HG02623 (cell line): ENCODE measurements at regions not wholly inside any gene's neighbourhood (a gene's known extent, or its start where the extent isn't known, plus 50 kb on each side); places are given as distances from the start of the nearest gene placed in this dataset.
"Not testable (repeated sequence)": the region's sequence is repeated elsewhere in the genome, so short reads cannot be mapped to it uniquely, and the experiment has no call there.

Source experiments
- ATAC-seq: cut with Tn5 transposase; IDR thresholded peaks from one replicate; pipeline ENCODE4 v1.9.1; 2021; ENCODE audit warnings: moderate library complexity; ENCODE audit not compliant: unreplicated experiment

GRCh38 chr2:82487354-82487753 is 1971.7 kb downstream of the SUCLG1 start:
- no peak for ATAC-seq

GRCh38 chr2:82485701-82486100 is 1973.4 kb downstream of the SUCLG1 start:
- no peak for ATAC-seq

- ATAC-seq, result no peak
Observed at GRCh38 chr2:82481207-82481606, 1977.9 kb downstream of the SUCLG1 start.

GRCh38 chr2:82478641-82479040 is 1980.4 kb downstream of the SUCLG1 start:
- ATAC-seq, result no peak

GRCh38 chr2:82476094-82476493 is 1983.0 kb downstream of the SUCLG1 start:
- ATAC-seq, result no peak

- ATAC-seq, result no peak
Observed at GRCh38 chr2:82428251-82428650, 2030.8 kb downstream of the SUCLG1 start.

GRCh38 chr2:82412021-82412420 is 2047.1 kb downstream of the SUCLG1 start:
- ATAC-seq, result no peak

- ATAC-seq, result no peak
Observed at GRCh38 chr2:82411071-82411470, 2048.0 kb downstream of the SUCLG1 start.

- no peak for ATAC-seq
Observed at GRCh38 chr2:82395531-82395930, 2063.5 kb downstream of the SUCLG1 start.

- no peak for ATAC-seq
Observed at GRCh38 chr2:82391386-82391785, 2067.7 kb downstream of the SUCLG1 start.

GRCh38 chr2:82355622-82356021 is 2051.1 kb upstream of the LRRTM1 start:
- no peak for ATAC-seq

- ATAC-seq, result no peak
Observed at GRCh38 chr2:82345910-82346309, 2041.4 kb upstream of the LRRTM1 start.

- no peak for ATAC-seq
Observed at GRCh38 chr2:82344670-82345069, 2040.1 kb upstream of the LRRTM1 start.

GRCh38 chr2:82342356-82342755 is 2037.8 kb upstream of the LRRTM1 start:
- ATAC-seq, result no peak

- no peak for ATAC-seq
Observed at GRCh38 chr2:82340578-82341053, 2036.1 kb upstream of the LRRTM1 start.

- no peak for ATAC-seq
Observed at GRCh38 chr2:82339805-82340204, 2035.3 kb upstream of the LRRTM1 start.

GRCh38 chr2:82333697-82334096 is 2029.1 kb upstream of the LRRTM1 start:
- no peak for ATAC-seq

- ATAC-seq, result no peak
Observed at GRCh38 chr2:82330155-82330554, 2025.6 kb upstream of the LRRTM1 start.

GRCh38 chr2:82326180-82326767 is 2021.7 kb upstream of the LRRTM1 start:
- not testable (repeated sequence) for ATAC-seq

GRCh38 chr2:82320296-82320695 is 2015.7 kb upstream of the LRRTM1 start:
- no peak for ATAC-seq

GRCh38 chr2:82317012-82317411 is 2012.5 kb upstream of the LRRTM1 start:
- ATAC-seq, result no peak

GRCh38 chr2:82316586-82316985 is 2012.0 kb upstream of the LRRTM1 start:
- no peak for ATAC-seq

GRCh38 chr2:82314836-82315472 is 2010.4 kb upstream of the LRRTM1 start:
- no peak for ATAC-seq
